Neural cell (in vitro differentiated cells): ENCODE measurements at regions not wholly inside any gene's neighbourhood (a gene's known extent, or its start where the extent isn't known, plus 50 kb on each side); places are given as distances from the start of the nearest gene placed in this dataset.

ENCODE experiments used
- H2AFZ ChIP-seq: fragments of 200-600, 300-800 bp; sonication (generic), shearing (Covaris generic); 2 replicates; pipeline ENCODE4 v1.6.0; 2014; ENCODE audit warnings: low read depth, mild to moderate bottlenecking, antibody characterized with exemption, low read length, moderate library complexity
- H3F3A ChIP-seq: fragments of 200-600 bp; shearing (Covaris generic); 2 replicates; pipeline ENCODE4 v1.6.1; 2016; ENCODE audit warnings: mild to moderate bottlenecking, moderate library complexity, mixed read lengths, antibody characterized with exemption, low read length; ENCODE audit not compliant: insufficient read depth, poor library complexity, severe bottlenecking
- H3K27ac ChIP-seq: fragments of 200-600, 300-800 bp; sonication (generic), shearing (Covaris generic); 2 replicates; pipeline ENCODE4 v1.5.1; 2014; ENCODE audit warnings: mild to moderate bottlenecking, low read length, moderate library complexity
- H3K27me3 ChIP-seq: fragments of 300-800, 200-600 bp; sonication (generic), shearing (Covaris generic); 2 replicates; pipeline ENCODE4 v1.6.0; 2014; ENCODE audit warnings: mild to moderate bottlenecking, low read depth, low read length, moderate library complexity; ENCODE audit not compliant: insufficient read depth
- H3K36me3 ChIP-seq: fragments of 300-800, 200-600 bp; sonication (generic), shearing (Covaris generic); 2 replicates; pipeline ENCODE4 v1.5.1; 2014; ENCODE audit warnings: mild to moderate bottlenecking, antibody characterized with exemption, low read length, moderate library complexity; ENCODE audit not compliant: insufficient read depth
- H3K4me2 ChIP-seq: fragments of 300-800, 200-600 bp; sonication (generic), shearing (Covaris generic); 2 replicates; pipeline ENCODE4 v1.6.0; 2014; ENCODE audit warnings: mild to moderate bottlenecking, low read length
- H3K4me3 ChIP-seq: fragments of 300-800, 200-600 bp; sonication (generic), shearing (Covaris generic); 2 replicates; pipeline ENCODE4 v1.5.1; 2014; ENCODE audit warnings: mild to moderate bottlenecking, low read length, moderate library complexity
- H3K79me2 ChIP-seq: fragments of 200-600 bp; shearing (Covaris generic); replicated peaks from 2 replicates; pipeline ENCODE4 v1.6.0; 2014; ENCODE audit warnings: mild to moderate bottlenecking, low read length, moderate library complexity; ENCODE audit not compliant: insufficient read depth
- H3K9ac ChIP-seq: fragments of 300-800, 200-600 bp; sonication (generic), shearing (Covaris generic); 2 replicates; pipeline ENCODE4 v1.6.1; 2016; ENCODE audit warnings: mild to moderate bottlenecking, low read length, mixed read lengths
- H3K9me2 ChIP-seq: fragments of 200-600 bp; shearing (Covaris generic); 2 replicates; pipeline ENCODE4 v1.6.1; 2016; ENCODE audit warnings: mild to moderate bottlenecking, low read length, mixed read lengths; ENCODE audit not compliant: insufficient read depth
- H3K9me3 ChIP-seq: fragments of 200-600, 300-800 bp; sonication (generic), shearing (Covaris generic); 2 replicates; pipeline ENCODE4 v1.6.1; 2016; ENCODE audit warnings: mild to moderate bottlenecking, mixed run types, low read length, moderate library complexity, mixed read lengths
- H4K20me1 ChIP-seq: fragments of 200-600 bp; shearing (Covaris generic); 2 replicates; pipeline ENCODE4 v1.6.1; 2016; ENCODE audit warnings: mild to moderate bottlenecking, mixed run types; ENCODE audit not compliant: insufficient read depth
- EP300 ChIP-seq: fragments of 450-650 bp; conservative IDR thresholded peaks from 2 replicates; pipeline ENCODE4 v1.6.1; 2014; ENCODE audit warnings: antibody characterized with exemption, mild to moderate bottlenecking, moderate library complexity; ENCODE audit not compliant: poor library complexity, severe bottlenecking
- EZH2 ChIP-seq: fragments of 200-600, 300-800 bp; shearing (Covaris generic), sonication (generic); IDR thresholded peaks from 2 replicates; pipeline ENCODE4 v1.6.1; 2014; ENCODE audit warnings: antibody characterized with exemption, low read length, borderline replicate concordance, mild to moderate bottlenecking; ENCODE audit not compliant: insufficient read depth, poor library complexity, severe bottlenecking
- MXI1 ChIP-seq: fragments of 450-650 bp; conservative IDR thresholded peaks from 2 replicates; pipeline ENCODE4 v1.6.1; 2014; ENCODE audit warnings: antibody characterized with exemption, mild to moderate bottlenecking; ENCODE audit not compliant: poor library complexity, severe bottlenecking
- POLR2AphosphoS5 ChIP-seq: IDR thresholded peaks from 2 replicates; pipeline ENCODE4 v1.6.1; 2012
- RAD21 ChIP-seq: fragments of 450-650 bp; conservative IDR thresholded peaks from 2 replicates; pipeline ENCODE4 v1.6.1; 2014; ENCODE audit warnings: antibody characterized with exemption, mild to moderate bottlenecking, moderate library complexity
- REST ChIP-seq: IDR thresholded peaks from 2 replicates; pipeline ENCODE4 v1.6.1; 2012; ENCODE audit warnings: borderline replicate concordance
- SMC3 ChIP-seq: fragments of 450-650 bp; conservative IDR thresholded peaks from 2 replicates; pipeline ENCODE4 v1.6.1; 2014; ENCODE audit warnings: antibody characterized with exemption, mild to moderate bottlenecking, moderate library complexity; ENCODE audit not compliant: poor library complexity
- TAF1 ChIP-seq: IDR thresholded peaks from 2 replicates; pipeline ENCODE4 v1.6.1; 2012; ENCODE audit warnings: low read depth
- TF ChIP-seq, protein P1 (sequence below): fragments of 450-650 bp; IDR thresholded peaks from 2 replicates; pipeline ENCODE4 v1.5.1; 2014; ENCODE audit warnings: antibody characterized with exemption, mild to moderate bottlenecking, moderate library complexity; ENCODE audit not compliant: poor library complexity, severe bottlenecking

DNA sequence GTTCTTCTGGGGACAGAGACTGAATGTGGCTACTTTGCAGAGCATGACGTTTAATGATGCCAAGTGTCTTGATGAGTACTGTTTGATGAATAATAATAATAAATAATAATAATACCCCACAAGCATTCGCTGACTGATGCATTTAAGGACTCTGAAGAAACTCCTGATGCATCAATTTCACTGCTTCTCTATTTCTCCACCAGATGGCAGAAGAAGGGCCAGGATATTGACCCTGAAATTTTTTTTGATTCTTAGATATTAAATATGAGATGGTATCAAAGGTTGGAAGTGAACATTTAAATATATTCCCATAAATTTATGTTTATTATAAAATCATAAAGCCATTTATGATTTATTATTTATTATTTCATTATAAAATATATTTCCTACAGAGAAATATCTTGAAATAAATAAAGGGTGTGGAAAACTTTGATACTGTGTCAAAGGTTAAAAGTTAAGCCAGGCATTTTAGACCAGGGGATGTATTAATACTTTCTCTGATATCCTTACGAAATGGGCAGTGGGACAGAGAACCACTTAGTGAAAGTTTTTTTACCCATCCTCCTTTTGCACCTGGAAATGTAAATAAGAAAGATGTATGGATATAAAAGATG is 170.9 kb downstream of the LACC1 start:
- TF ChIP-seq EZH2 (no peak), RAD21 (peak; percentile 68), EP300 (no peak), SMC3 (peak; percentile 77)
- TF ChIP-seq, protein P1, sequence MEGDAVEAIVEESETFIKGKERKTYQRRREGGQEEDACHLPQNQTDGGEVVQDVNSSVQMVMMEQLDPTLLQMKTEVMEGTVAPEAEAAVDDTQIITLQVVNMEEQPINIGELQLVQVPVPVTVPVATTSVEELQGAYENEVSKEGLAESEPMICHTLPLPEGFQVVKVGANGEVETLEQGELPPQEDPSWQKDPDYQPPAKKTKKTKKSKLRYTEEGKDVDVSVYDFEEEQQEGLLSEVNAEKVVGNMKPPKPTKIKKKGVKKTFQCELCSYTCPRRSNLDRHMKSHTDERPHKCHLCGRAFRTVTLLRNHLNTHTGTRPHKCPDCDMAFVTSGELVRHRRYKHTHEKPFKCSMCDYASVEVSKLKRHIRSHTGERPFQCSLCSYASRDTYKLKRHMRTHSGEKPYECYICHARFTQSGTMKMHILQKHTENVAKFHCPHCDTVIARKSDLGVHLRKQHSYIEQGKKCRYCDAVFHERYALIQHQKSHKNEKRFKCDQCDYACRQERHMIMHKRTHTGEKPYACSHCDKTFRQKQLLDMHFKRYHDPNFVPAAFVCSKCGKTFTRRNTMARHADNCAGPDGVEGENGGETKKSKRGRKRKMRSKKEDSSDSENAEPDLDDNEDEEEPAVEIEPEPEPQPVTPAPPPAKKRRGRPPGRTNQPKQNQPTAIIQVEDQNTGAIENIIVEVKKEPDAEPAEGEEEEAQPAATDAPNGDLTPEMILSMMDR: peak; percentile 65
- Histone ChIP-seq H3K27ac (no peak overlapping the region), H3F3A (peaks cover 2% of the 10 kb centered on the region), H3K9me3 (no peaks in the 10 kb centered on the region), H3K9me2 (no peaks in the 10 kb centered on the region), H2AFZ (no peak overlapping the region), H4K20me1 (no peaks in the 10 kb centered on the region), H3K79me2 (no peaks in the 10 kb centered on the region), H3K36me3 (no peaks in the 10 kb centered on the region), H3K9ac (no peak overlapping the region), H3K4me3 (no peak overlapping the region), H3K27me3 (no peaks in the 10 kb centered on the region), H3K4me2 (no peak overlapping the region)

DNA sequence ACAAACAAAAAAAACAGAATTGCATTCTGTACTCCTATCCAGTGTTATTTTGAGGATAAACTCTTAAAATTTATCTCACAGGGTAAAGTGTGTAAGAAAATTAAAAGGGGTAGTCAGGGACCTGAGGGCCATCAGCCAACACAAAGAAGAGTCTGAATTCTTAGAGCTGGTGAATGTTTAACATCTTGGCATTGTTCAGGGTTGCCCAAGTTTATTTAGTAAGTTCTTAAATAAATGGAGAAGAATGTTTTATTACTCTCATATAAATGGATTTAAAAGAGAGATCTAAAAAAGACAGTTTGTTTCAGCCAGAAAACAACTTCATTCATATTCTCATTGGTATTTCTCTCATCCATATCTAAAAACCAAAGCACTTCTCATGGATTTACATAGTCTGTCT is 171.7 kb downstream of the LACC1 start:
- Histone ChIP-seq H3K36me3 (no peaks in the 10 kb centered on the region), H3K4me3 (no peak overlapping the region), H3K27me3 (no peaks in the 10 kb centered on the region), H3K9ac (no peak overlapping the region), H3K4me2 (peak overlapping the region; percentile 16), H3K27ac (peak overlapping the region; percentile 59), H3F3A (peaks cover 2% of the 10 kb centered on the region), H3K9me3 (no peaks in the 10 kb centered on the region), H2AFZ (no peak overlapping the region), H3K9me2 (no peaks in the 10 kb centered on the region), H3K79me2 (no peaks in the 10 kb centered on the region), H4K20me1 (no peaks in the 10 kb centered on the region)
- TF ChIP-seq TAF1 (no peak), POLR2AphosphoS5 (no peak), EP300 (no peak), MXI1 (no peak), SMC3 (no peak), RAD21 (no peak), EZH2 (no peak), REST (no peak)
- TF ChIP-seq, protein P1: no peak
